ENCODE measurements at regions not wholly inside any gene's neighbourhood (a gene's known extent, or its start where the extent isn't known, plus 50 kb on each side); places are given as distances from the start of the nearest gene placed in this dataset.

DNA sequence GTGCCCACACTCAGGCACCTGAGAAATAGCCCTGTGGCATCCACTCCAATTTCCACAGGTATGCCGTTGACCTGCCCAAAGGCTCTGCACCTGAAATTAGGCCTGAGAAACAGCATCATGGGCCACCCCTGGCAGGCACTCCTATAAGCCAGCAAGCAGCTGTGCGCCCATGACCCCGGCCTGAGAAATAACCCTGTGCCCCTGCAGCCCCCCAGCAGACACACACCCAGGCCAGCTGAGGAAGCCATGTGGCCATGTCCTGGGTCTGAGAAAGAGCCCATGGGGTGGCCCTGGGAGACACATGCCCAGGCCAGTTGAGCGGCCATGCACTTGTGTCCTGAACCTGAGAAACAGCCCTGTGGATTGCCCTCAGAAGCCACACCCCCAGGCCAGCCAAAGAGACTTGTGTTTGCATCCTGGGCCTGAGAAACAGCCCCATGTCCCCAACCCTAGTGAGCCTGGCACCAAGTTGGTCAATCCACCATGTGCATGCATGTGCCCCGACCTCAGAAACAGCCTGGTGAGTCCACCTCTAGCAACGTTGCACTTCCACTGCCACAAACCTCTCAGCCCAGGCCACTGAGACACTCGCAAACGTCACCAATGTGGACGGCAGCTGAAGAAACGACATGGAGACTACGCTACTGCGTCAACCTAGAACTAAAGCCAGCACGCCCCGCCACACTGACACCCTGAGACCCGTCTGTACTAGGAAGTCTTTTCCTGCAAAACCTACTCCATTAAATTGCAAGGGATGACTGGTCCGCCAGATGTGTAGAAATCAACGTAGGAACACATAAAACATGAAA is 411.9 kb downstream of the TMEM121 start:
- TF ChIP-seq, protein P1, sequence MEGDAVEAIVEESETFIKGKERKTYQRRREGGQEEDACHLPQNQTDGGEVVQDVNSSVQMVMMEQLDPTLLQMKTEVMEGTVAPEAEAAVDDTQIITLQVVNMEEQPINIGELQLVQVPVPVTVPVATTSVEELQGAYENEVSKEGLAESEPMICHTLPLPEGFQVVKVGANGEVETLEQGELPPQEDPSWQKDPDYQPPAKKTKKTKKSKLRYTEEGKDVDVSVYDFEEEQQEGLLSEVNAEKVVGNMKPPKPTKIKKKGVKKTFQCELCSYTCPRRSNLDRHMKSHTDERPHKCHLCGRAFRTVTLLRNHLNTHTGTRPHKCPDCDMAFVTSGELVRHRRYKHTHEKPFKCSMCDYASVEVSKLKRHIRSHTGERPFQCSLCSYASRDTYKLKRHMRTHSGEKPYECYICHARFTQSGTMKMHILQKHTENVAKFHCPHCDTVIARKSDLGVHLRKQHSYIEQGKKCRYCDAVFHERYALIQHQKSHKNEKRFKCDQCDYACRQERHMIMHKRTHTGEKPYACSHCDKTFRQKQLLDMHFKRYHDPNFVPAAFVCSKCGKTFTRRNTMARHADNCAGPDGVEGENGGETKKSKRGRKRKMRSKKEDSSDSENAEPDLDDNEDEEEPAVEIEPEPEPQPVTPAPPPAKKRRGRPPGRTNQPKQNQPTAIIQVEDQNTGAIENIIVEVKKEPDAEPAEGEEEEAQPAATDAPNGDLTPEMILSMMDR (IDR thresholded peaks at IDR 0.05) = no peak
- no peak for TF ChIP-seq POLR2A (IDR thresholded peaks at IDR 0.05)
